ENCODE measurements at regions not wholly inside any gene's neighbourhood (a gene's known extent, or its start where the extent isn't known, plus 50 kb on each side); places are given as distances from the start of the nearest gene placed in this dataset.
"Not testable (repeated sequence)": the region's sequence is repeated elsewhere in the genome, so short reads cannot be mapped to it uniquely, and the experiment has no call there.

DNA sequence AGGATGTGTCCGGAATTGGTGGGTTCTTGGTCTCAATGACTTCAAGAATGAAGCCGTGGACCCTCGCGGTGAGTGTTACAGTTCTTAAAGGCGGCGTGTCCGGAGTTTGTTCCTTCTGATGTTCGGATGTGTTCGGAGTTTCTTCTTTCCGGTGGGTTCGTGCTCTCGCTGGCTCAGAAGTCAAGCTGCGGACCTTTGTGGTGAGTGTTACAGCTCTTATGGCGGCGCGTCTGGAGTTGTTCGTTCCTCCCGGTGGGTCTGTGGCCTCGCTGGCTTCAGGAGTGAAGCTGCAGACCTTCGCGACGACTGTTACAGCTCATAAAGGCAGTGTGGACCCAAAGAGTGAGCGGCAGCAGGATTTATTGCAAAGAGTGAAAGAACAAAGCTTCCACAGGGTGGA lies 64.6 kb upstream of the CD28 start:
- TF ChIP-seq POLR2AphosphoS5 (IDR thresholded peaks at IDR 0.05; ENCODE audit: borderline replicate concordance, low read depth, low read length); EZH2 (IDR thresholded peaks at IDR 0.05): not testable (repeated sequence)
